Lung (tissue), 11 donors: ENCODE measurements at regions not wholly inside any gene's neighbourhood (a gene's known extent, or its start where the extent isn't known, plus 50 kb on each side); places are given as distances from the start of the nearest gene placed in this dataset.
A peak's percentile ranks its signal among the peaks of the same experiment; 100 is the strongest.
"Not testable (repeated sequence)": the region's sequence is repeated elsewhere in the genome, so short reads cannot be mapped to it uniquely, and the experiment has no call there.

Source experiments
- ATAC-seq: fragments of 200-7000 bp; cut with Tn5 transposase; one replicate; pipeline ENCODE4 v1.9.1; 2020; ENCODE audit warnings: moderate number of reproducible peaks; ENCODE audit not compliant: insufficient read depth, low FRiP score
- DNase-seq, 3 donors: peaks; one replicate each; pipeline ENCODE4 v3.0.0-alpha.2; 2013 to 2017
- H3K27ac ChIP-seq, 2 donors: one replicate each; pipeline ENCODE4 v1.5.1; 2013; ENCODE audit warnings: mild to moderate bottlenecking in 2 of 2, moderate library complexity in 2 of 2, control low read depth in 1 of 2, inconsistent platforms in 1 of 2, low read depth in 1 of 2, low read length in 1 of 2
- H3K27me3 ChIP-seq, 3 donors: one replicate each; pipeline ENCODE4 v1.5.1; 2013; ENCODE audit warnings: low read length in 2 of 3; ENCODE audit not compliant: control insufficient read depth in 3 of 3, insufficient read depth in 3 of 3
- H3K36me3 ChIP-seq, 4 donors: one replicate each; pipeline ENCODE4 v1.5.1; 2013; ENCODE audit warnings: low read length in 4 of 4, mild to moderate bottlenecking in 1 of 4, moderate library complexity in 1 of 4; ENCODE audit not compliant: control insufficient read depth in 4 of 4, insufficient read depth in 4 of 4
- H3K4me1 ChIP-seq, 5 donors: one replicate each; pipeline ENCODE4 v1.5.1; 2013; ENCODE audit warnings: low read length in 5 of 5, mild to moderate bottlenecking in 2 of 5, moderate library complexity in 1 of 5; ENCODE audit not compliant: control insufficient read depth in 5 of 5, insufficient read depth in 5 of 5
- H3K4me3 ChIP-seq: one replicate; pipeline ENCODE4 v1.5.1; 2013; ENCODE audit warnings: mild to moderate bottlenecking, control low read depth, moderate library complexity
- H3K9ac ChIP-seq, 2 donors: one replicate each; pipeline ENCODE4 v1.5.1; 2013; ENCODE audit warnings: low read length in 2 of 2, control low read depth in 1 of 2; ENCODE audit not compliant: insufficient read depth in 1 of 2
- H3K9me3 ChIP-seq, 4 donors: one replicate each; pipeline ENCODE4 v1.5.1; 2013; ENCODE audit warnings: low read length in 3 of 4, mild to moderate bottlenecking in 1 of 4, moderate library complexity in 1 of 4; ENCODE audit not compliant: control insufficient read depth in 4 of 4, insufficient read depth in 3 of 4
- CTCF ChIP-seq: IDR thresholded peaks from 2 replicates; pipeline ENCODE4 v1.5.1; 2012; ENCODE audit warnings: mild to moderate bottlenecking; ENCODE audit errors: control extremely low read depth, extremely low read depth
- WGBS, 2 donors: extraction: QIAGEN DNeasy Blood & Tissue Kit; methylation state at CpG; one replicate each; pipeline ENCODE4 v1.1.7; 2013; 5-methylcytosine and 5-hydroxymethylcytosine counted together
- donor health status: control.
- donor health status: control.
- donor health status: Bipolar disorder and iron deficiency.
- donor health status: healthy.
- donor health status: DM: yes; HTN: yes; CAD: no.

GRCh38 chr9:14993061-14993800, 83.0 kb upstream of the FREM1 start:
- no peak for TF ChIP-seq CTCF
- no peaks in the 10 kb centered on the region for H3K27me3 ChIP-seq
- no peak overlapping the region for H3K27ac ChIP-seq
- H3K9me3 ChIP-seq = peaks cover 0 to 2% (median 1%) of the 10 kb centered on the region in 4 donors
- H3K9ac ChIP-seq = peak overlapping the region in 1 of 2 donors; percentile 79
- DNase-seq (peak; percentile 95 to 96 (median 95)), ATAC-seq (peak; percentile 90)
- H3K36me3 ChIP-seq = no peaks in the 10 kb centered on the region
- H3K4me3 ChIP-seq = peak overlapping the region; percentile 24
- 6 to 10% methylated on average over 48 to 49 of the region's 49 CpGs for WGBS, 2 donors
- H3K4me1 ChIP-seq = peaks cover 0 to 16% (median 3%) of the 10 kb centered on the region in 5 donors

GRCh38 chr9:14992516-14992915, 82.3 kb upstream of the FREM1 start:
- peaks cover 0 to 16% (median 3%) of the 10 kb centered on the region in 5 donors for H3K4me1 ChIP-seq
- H3K36me3 ChIP-seq = no peaks in the 10 kb centered on the region
- no peak for TF ChIP-seq CTCF
- H3K27me3 ChIP-seq = no peaks in the 10 kb centered on the region
- ATAC-seq = no peak
- H3K9me3 ChIP-seq = peaks cover 0 to 2% (median 1%) of the 10 kb centered on the region in 4 donors
- WGBS, 2 donors = 89 to 92% methylated on average over 5 of the region's 5 CpGs
- no peak for DNase-seq
- no peak overlapping the region for H3K9ac ChIP-seq
- no peak overlapping the region for H3K27ac ChIP-seq
- H3K4me3 ChIP-seq = no peak overlapping the region

GRCh38 chr9:14992081-14992480, 81.9 kb upstream of the FREM1 start:
- H3K36me3 ChIP-seq = no peaks in the 10 kb centered on the region
- DNase-seq = peak in 1 of 3 donors; percentile 19
- peaks cover 0 to 2% (median 1%) of the 10 kb centered on the region in 4 donors for H3K9me3 ChIP-seq
- H3K4me1 ChIP-seq = peaks cover 0 to 16% (median 3%) of the 10 kb centered on the region in 5 donors
- no peak overlapping the region for H3K4me3 ChIP-seq
- WGBS, 2 donors = 72 to 79% methylated on average over 9 of the region's 9 CpGs
- no peak for TF ChIP-seq CTCF
- no peak for ATAC-seq
- no peak overlapping the region for H3K27ac ChIP-seq
- H3K9ac ChIP-seq = no peak overlapping the region
- H3K27me3 ChIP-seq = no peaks in the 10 kb centered on the region

- H3K4me1 ChIP-seq = peaks cover 0 to 16% (median 3%) of the 10 kb centered on the region in 5 donors
- not testable (repeated sequence) for H3K4me3 ChIP-seq, ATAC-seq, H3K36me3 ChIP-seq, H3K27me3 ChIP-seq, H3K27ac ChIP-seq, DNase-seq, H3K9ac ChIP-seq, H3K9me3 ChIP-seq
- WGBS, 2 donors = 73 to 87% methylated on average over 6 of the region's 6 CpGs
Measured at GRCh38 chr9:14990647-14991046, 80.4 kb upstream of the FREM1 start.
